ENCODE measurements at regions not wholly inside any gene's neighbourhood (a gene's known extent, or its start where the extent isn't known, plus 50 kb on each side); places are given as distances from the start of the nearest gene placed in this dataset.

DNA sequence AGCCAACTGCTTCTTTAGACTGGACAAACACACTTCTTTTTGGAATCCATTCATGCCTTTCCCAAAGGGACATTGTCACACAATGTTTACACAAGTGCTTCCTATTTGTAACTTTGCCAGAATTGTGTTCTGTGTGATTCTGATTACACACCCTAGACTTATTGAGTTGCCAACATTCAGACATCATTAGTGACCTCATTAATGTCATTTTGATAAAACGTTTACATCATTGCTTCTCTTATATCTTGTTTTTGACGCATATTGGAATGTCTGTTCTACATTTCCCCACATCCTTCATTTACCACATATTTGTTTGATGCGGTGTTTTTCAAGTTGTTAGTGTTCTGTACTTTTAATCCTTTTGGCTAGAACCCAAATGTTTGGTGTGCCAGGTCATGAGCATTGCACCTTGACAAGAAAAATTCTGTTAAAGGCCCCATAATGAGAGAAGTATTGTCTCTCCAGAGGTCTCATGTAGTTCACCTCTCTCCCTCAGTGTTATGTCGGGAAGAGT, 305.5 kb downstream of the AEBP2 start:
- Histone ChIP-seq H2BK5ac (ENCODE audit: low read depth, low read length, poor library complexity) (no peak overlapping the region), H3K4me3 (ENCODE audit: low read depth, low read length) (no peak overlapping the region), H3K79me2 (ENCODE audit: control insufficient read depth, insufficient read depth, low read length, poor library complexity) (no peaks in the 10 kb centered on the region), H4K91ac (ENCODE audit: low read depth, low read length) (no peak overlapping the region), H3K36me3 (ENCODE audit: control insufficient read depth in 1 of 2, insufficient read depth in 2 of 2, low read length in 2 of 2) (no peaks in the 10 kb centered on the region), H3K23ac (ENCODE audit: low read length) (no peak overlapping the region), H3K79me1 (ENCODE audit: low read length) (no peaks in the 10 kb centered on the region), H2BK120ac (ENCODE audit: insufficient read depth, low read length, poor library complexity) (no peak overlapping the region), H3K4me1 (ENCODE audit: control insufficient read depth in 1 of 2, insufficient read depth in 2 of 2, low read length in 2 of 2) (peaks cover 0 to 4% of the 10 kb centered on the region in 2 experiments), H2BK12ac (ENCODE audit: low read length) (no peak overlapping the region), H2AK5ac (ENCODE audit: low read length) (no peak overlapping the region), H3K9me3 (ENCODE audit: insufficient read depth, low read depth, low read length) (no peaks in the 10 kb centered on the region), H3K9ac (ENCODE audit: low read length) (no peak overlapping the region), H2AFZ (ENCODE audit: insufficient read depth, low read length, poor library complexity) (no peak overlapping the region), H3K27ac (ENCODE audit: low read depth, low read length) (no peak overlapping the region), H3K27me3 (ENCODE audit: insufficient read depth, low read length) (no peaks in the 10 kb centered on the region), H4K12ac (ENCODE audit: low read depth, low read length) (no peak overlapping the region), H3K14ac (ENCODE audit: low read length) (no peak overlapping the region), H3K4ac (ENCODE audit: low read depth, low read length) (no peak overlapping the region), H3K4me2 (ENCODE audit: low read length) (no peak overlapping the region), H4K8ac (ENCODE audit: low read depth, low read length) (no peak overlapping the region), H3K18ac (ENCODE audit: low read length) (no peak overlapping the region)
- no CpG with 5 or more reads among the region's 4 CpGs for WGBS (ENCODE audit: extremely low coverage, insufficient coverage, insufficient read length)
- DNase-seq, result no peak

DNA sequence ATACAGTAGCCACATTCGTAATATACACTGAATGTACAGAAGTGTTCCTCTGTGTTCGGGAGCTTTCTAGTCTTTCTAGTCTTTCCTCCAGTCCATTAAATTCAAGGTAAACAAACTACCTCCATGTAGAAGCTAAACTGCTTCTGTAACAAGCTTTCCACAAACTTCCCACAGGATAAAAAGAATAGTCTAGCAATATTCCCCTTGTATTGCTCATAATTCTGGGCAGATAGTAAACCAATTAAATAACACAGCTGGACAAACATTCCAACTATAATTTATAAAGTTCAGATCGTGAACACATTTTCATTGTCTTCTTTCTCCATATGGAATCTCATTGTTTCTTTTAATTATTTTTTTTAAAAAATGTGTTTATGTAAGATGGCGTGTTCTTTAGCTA, 307.2 kb downstream of the AEBP2 start:
- H2AFZ ChIP-seq (ENCODE audit: insufficient read depth, low read length, poor library complexity), result no peak overlapping the region

GRCh38 chr12:19749906-19750574, 310.7 kb downstream of the AEBP2 start:
- H3K79me1 ChIP-seq (ENCODE audit: low read length), result no peaks in the 10 kb centered on the region
- no peaks in the 10 kb centered on the region for H3K4me1 ChIP-seq (ENCODE audit: control insufficient read depth in 1 of 2, insufficient read depth in 2 of 2, low read length in 2 of 2)
- no CpG with 5 or more reads among the region's 7 CpGs for WGBS (ENCODE audit: extremely low coverage, insufficient coverage, insufficient read length)
- DNase-seq, result peak in 1 of 2 donors; percentile 47
- no peaks in the 10 kb centered on the region for H3K9me3 ChIP-seq (ENCODE audit: insufficient read depth, low read depth, low read length)
- no peak overlapping the region for H3K27ac ChIP-seq (ENCODE audit: low read depth, low read length)
- no peak overlapping the region for H2BK120ac ChIP-seq (ENCODE audit: insufficient read depth, low read length, poor library complexity)
- no peak overlapping the region for H2BK12ac ChIP-seq (ENCODE audit: low read length)
- no peaks in the 10 kb centered on the region for H3K36me3 ChIP-seq (ENCODE audit: control insufficient read depth in 1 of 2, insufficient read depth in 2 of 2, low read length in 2 of 2)
- no peak overlapping the region for H4K91ac ChIP-seq (ENCODE audit: low read depth, low read length)
- no peak overlapping the region for H3K4me2 ChIP-seq (ENCODE audit: low read length)
- no peak overlapping the region for H2BK5ac ChIP-seq (ENCODE audit: low read depth, low read length, poor library complexity)
- H3K23ac ChIP-seq (ENCODE audit: low read length), result no peak overlapping the region
- no peaks in the 10 kb centered on the region for H3K79me2 ChIP-seq (ENCODE audit: control insufficient read depth, insufficient read depth, low read length, poor library complexity)
- no peak overlapping the region for H2AFZ ChIP-seq (ENCODE audit: insufficient read depth, low read length, poor library complexity)
- no peak overlapping the region for H3K14ac ChIP-seq (ENCODE audit: low read length)
- no peak overlapping the region for H3K4me3 ChIP-seq (ENCODE audit: low read depth, low read length)
- no peak overlapping the region for H3K9ac ChIP-seq (ENCODE audit: low read length)
- no peak overlapping the region for H4K12ac ChIP-seq (ENCODE audit: low read depth, low read length)
- no peak overlapping the region for H3K18ac ChIP-seq (ENCODE audit: low read length)
- no peak overlapping the region for H4K8ac ChIP-seq (ENCODE audit: low read depth, low read length)
- no peak overlapping the region for H3K4ac ChIP-seq (ENCODE audit: low read depth, low read length)
- no peaks in the 10 kb centered on the region for H3K27me3 ChIP-seq (ENCODE audit: insufficient read depth, low read length)
- H2AK5ac ChIP-seq (ENCODE audit: low read length), result no peak overlapping the region

More for the DNA sequence above, 307.2 kb downstream of the AEBP2 start:
- H3K18ac ChIP-seq (ENCODE audit: low read length), result no peak overlapping the region
- no peak overlapping the region for H2AK5ac ChIP-seq (ENCODE audit: low read length)
- no peaks in the 10 kb centered on the region for H3K27me3 ChIP-seq (ENCODE audit: insufficient read depth, low read length)
- H3K79me2 ChIP-seq (ENCODE audit: control insufficient read depth, insufficient read depth, low read length, poor library complexity), result no peaks in the 10 kb centered on the region
- H2BK12ac ChIP-seq (ENCODE audit: low read length), result no peak overlapping the region
- no peak overlapping the region for H3K23ac ChIP-seq (ENCODE audit: low read length)
- no peak overlapping the region for H3K4me3 ChIP-seq (ENCODE audit: low read depth, low read length)
- no peak overlapping the region for H4K8ac ChIP-seq (ENCODE audit: low read depth, low read length)
- no peak overlapping the region for H4K12ac ChIP-seq (ENCODE audit: low read depth, low read length)
- no peak overlapping the region for H3K4me2 ChIP-seq (ENCODE audit: low read length)
- H4K91ac ChIP-seq (ENCODE audit: low read depth, low read length), result no peak overlapping the region
- no peak overlapping the region for H3K14ac ChIP-seq (ENCODE audit: low read length)
- no peak overlapping the region for H2BK120ac ChIP-seq (ENCODE audit: insufficient read depth, low read length, poor library complexity)
- no peak overlapping the region for H3K9ac ChIP-seq (ENCODE audit: low read length)
- H3K9me3 ChIP-seq (ENCODE audit: insufficient read depth, low read depth, low read length), result no peaks in the 10 kb centered on the region
- H3K27ac ChIP-seq (ENCODE audit: low read depth, low read length), result no peak overlapping the region
- no peak overlapping the region for H3K4ac ChIP-seq (ENCODE audit: low read depth, low read length)
- no peak overlapping the region for H2BK5ac ChIP-seq (ENCODE audit: low read depth, low read length, poor library complexity)
- no peaks in the 10 kb centered on the region for H3K4me1 ChIP-seq (ENCODE audit: control insufficient read depth in 1 of 2, insufficient read depth in 2 of 2, low read length in 2 of 2)
- no peaks in the 10 kb centered on the region for H3K36me3 ChIP-seq (ENCODE audit: control insufficient read depth in 1 of 2, insufficient read depth in 2 of 2, low read length in 2 of 2)
- no peaks in the 10 kb centered on the region for H3K79me1 ChIP-seq (ENCODE audit: low read length)
- 100% methylated on average over 1 of the region's 4 CpGs for WGBS (ENCODE audit: extremely low coverage, insufficient coverage, insufficient read length)
- no peak for DNase-seq

DNA sequence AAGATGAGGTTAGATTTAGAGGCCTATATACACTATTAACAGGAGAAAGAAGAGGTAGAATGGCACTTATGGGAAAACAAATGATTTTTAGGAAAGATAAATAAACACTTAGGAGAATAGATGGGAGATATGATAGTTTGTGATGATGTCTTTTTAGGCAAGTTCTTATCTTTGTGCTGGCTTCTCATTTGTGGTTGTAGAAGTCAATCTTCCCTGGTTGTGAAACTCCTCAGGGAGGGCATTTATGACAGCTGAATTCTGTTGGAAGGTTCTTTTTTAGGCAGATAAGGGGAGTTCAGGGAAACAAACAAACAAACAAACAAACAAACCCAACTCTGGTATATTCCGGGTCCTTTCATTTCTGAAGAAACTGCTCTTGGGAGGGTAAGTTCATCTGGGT, 311.8 kb downstream of the AEBP2 start:
- Histone ChIP-seq H2BK12ac (ENCODE audit: low read length) (no peak overlapping the region), H2AK5ac (ENCODE audit: low read length) (no peak overlapping the region), H3K27me3 (ENCODE audit: insufficient read depth, low read length) (no peaks in the 10 kb centered on the region), H4K91ac (ENCODE audit: low read depth, low read length) (no peak overlapping the region), H2AFZ (ENCODE audit: insufficient read depth, low read length, poor library complexity) (no peak overlapping the region), H3K9me3 (ENCODE audit: insufficient read depth, low read depth, low read length) (no peaks in the 10 kb centered on the region), H3K36me3 (ENCODE audit: control insufficient read depth in 1 of 2, insufficient read depth in 2 of 2, low read length in 2 of 2) (no peaks in the 10 kb centered on the region), H3K14ac (ENCODE audit: low read length) (no peak overlapping the region), H3K4me1 (ENCODE audit: control insufficient read depth in 1 of 2, insufficient read depth in 2 of 2, low read length in 2 of 2) (no peaks in the 10 kb centered on the region), H3K79me1 (ENCODE audit: low read length) (no peaks in the 10 kb centered on the region), H4K8ac (ENCODE audit: low read depth, low read length) (no peak overlapping the region), H3K23ac (ENCODE audit: low read length) (no peak overlapping the region), H3K9ac (ENCODE audit: low read length) (no peak overlapping the region), H2BK5ac (ENCODE audit: low read depth, low read length, poor library complexity) (no peak overlapping the region), H4K12ac (ENCODE audit: low read depth, low read length) (no peak overlapping the region), H3K4ac (ENCODE audit: low read depth, low read length) (no peak overlapping the region), H2BK120ac (ENCODE audit: insufficient read depth, low read length, poor library complexity) (no peak overlapping the region), H3K18ac (ENCODE audit: low read length) (no peak overlapping the region), H3K4me3 (ENCODE audit: low read depth, low read length) (no peak overlapping the region), H3K4me2 (ENCODE audit: low read length) (no peak overlapping the region), H3K27ac (ENCODE audit: low read depth, low read length) (no peak overlapping the region), H3K79me2 (ENCODE audit: control insufficient read depth, insufficient read depth, low read length, poor library complexity) (no peaks in the 10 kb centered on the region)
- DNase-seq, result no peak
- WGBS (ENCODE audit: extremely low coverage, insufficient coverage, insufficient read length), result no CpG with 5 or more reads among the region's 1 CpG
